HepG2 (cell line): ENCODE measurements at regions not wholly inside any gene's neighbourhood (a gene's known extent, or its start where the extent isn't known, plus 50 kb on each side); places are given as distances from the start of the nearest gene placed in this dataset.

Experiments used
- ATAC-seq: fragments of 200-7000 bp; cut with Tn5 transposase; 3 replicates; pipeline ENCODE4 v1.9.1; 2020; ENCODE audit warnings: mild to moderate bottlenecking, moderate library complexity
- BruUV-seq: library from RNA; stranded (reverse); fragments of 400-500 nt; replicated peaks from 2 replicates; lab custom pipeline; 2021; lab: Mats Ljungman, UMichigan
- CTCF ChIA-PET: fragments of 300-600 bp; formaldehyde crosslinking; extraction: SDS; loops from one replicate; lab custom pipeline; 2021; ENCODE audit warnings: low total read pairs, inconsistent platforms, low intra/inter-chr PET ratio; lab: Yijun Ruan, JAX
- POLR2A ChIA-PET: fragments of 350-600 bp; sonication (Branson Sonifier 250); formaldehyde crosslinking; loops from one replicate; lab custom pipeline; 2020; ENCODE audit warnings: antibody characterized with exemption, inconsistent platforms; lab: Yijun Ruan, JAX
- DNase-seq: peaks from one replicate; pipeline ENCODE4 v3.0.0-alpha.2; 2015; ENCODE audit warnings: low spot score
- FAIRE-seq: peaks from 3 replicates; lab custom pipeline; 2011; peaks lifted over from hg19 to GRCh38; lab: Jason Lieb, UNC
- H2AFZ ChIP-seq: one replicate; pipeline ENCODE4 v1.6.1; 2011; ENCODE audit warnings: low read length, inconsistent platforms
- H3K27ac ChIP-seq: fragments of 300-600 bp; 3 replicates; pipeline ENCODE4 v1.8.0; 2011; ENCODE audit warnings: mixed run types, mild to moderate bottlenecking, mixed read lengths, low read length, inconsistent platforms; ENCODE audit not compliant: insufficient read depth; ENCODE audit errors: extremely low read length
- H3K27me3 ChIP-seq, 2 experiments: fragments of 200-600 bp in 1 of 2; 2 replicates in 1 of 2; 3 replicates in 1 of 2; pipeline versions ENCODE4 v1.6.0 to v1.8.0; 2011; ENCODE audit warnings: low read length in 2 of 2, mild to moderate bottlenecking in 2 of 2, moderate library complexity in 2 of 2, inconsistent platforms in 1 of 2; ENCODE audit not compliant: insufficient read depth in 2 of 2, control insufficient read depth in 1 of 2
- H3K36me3 ChIP-seq, 2 experiments: fragments of 200-600 bp in 1 of 2; replicated peaks in 1 of 2; 2 replicates in 1 of 2; 3 replicates in 1 of 2; pipeline versions ENCODE4 v1.5.1 to v1.8.0; 2011; ENCODE audit warnings: low read length in 2 of 2, inconsistent platforms in 1 of 2; ENCODE audit not compliant: insufficient read depth in 2 of 2, control insufficient read depth in 1 of 2
- H3K4me1 ChIP-seq: 2 replicates; pipeline ENCODE4 v1.5.1; 2012; ENCODE audit warnings: low read length, inconsistent platforms; ENCODE audit not compliant: insufficient read depth
- H3K4me2 ChIP-seq: 2 replicates; pipeline ENCODE4 v1.6.0; 2011; ENCODE audit warnings: low read depth, low read length, inconsistent platforms
- H3K4me3 ChIP-seq, 3 experiments: fragments of 200-600 bp in 1 of 3; sonication (generic), shearing (Covaris generic) in 1 of 3; replicated peaks in 1 of 3; 2 replicates each; pipeline ENCODE4 v1.5.1; 2011 to 2016; ENCODE audit warnings: low read length in 3 of 3, inconsistent platforms in 2 of 3, low read depth in 2 of 3, mild to moderate bottlenecking in 2 of 3, control low read depth in 1 of 3, mixed read lengths in 1 of 3; ENCODE audit not compliant: insufficient read depth in 1 of 3
- H3K79me2 ChIP-seq: one replicate; pipeline ENCODE4 v1.6.1; 2011; ENCODE audit warnings: low read length, inconsistent platforms; ENCODE audit not compliant: insufficient read depth
- H3K9ac ChIP-seq: 2 replicates; pipeline ENCODE4 v1.6.0; 2011; ENCODE audit warnings: mild to moderate bottlenecking, low read depth, low read length, inconsistent platforms; ENCODE audit not compliant: insufficient read depth
- H3K9me3 ChIP-seq: 2 replicates; pipeline ENCODE4 v1.5.1; 2012; ENCODE audit warnings: mild to moderate bottlenecking, low read length
- H4K20me1 ChIP-seq: 2 replicates; pipeline ENCODE4 v1.6.0; 2011; ENCODE audit warnings: inconsistent platforms, mild to moderate bottlenecking, low read length, moderate library complexity; ENCODE audit not compliant: insufficient read depth
- ARNTL ChIP-seq: sonication (generic); formaldehyde crosslinking; IDR thresholded peaks from 2 replicates; pipeline ENCODE4 v1.4.0; 2020; ENCODE audit warnings: mild to moderate bottlenecking, missing genetic modification reagents
- CEBPB ChIP-seq: IDR thresholded peaks from 2 replicates; pipeline ENCODE4 v1.6.1; 2011; ENCODE audit warnings: low read depth, low read length, improper control_type of control experiment, borderline replicate concordance
- CEBPG ChIP-seq: IDR thresholded peaks from 2 replicates; pipeline ENCODE4 v1.6.1; 2016
- FOXJ3 ChIP-seq: sonication (generic); formaldehyde crosslinking; IDR thresholded peaks from 2 replicates; pipeline ENCODE4 v1.4.0; 2020; ENCODE audit warnings: missing genetic modification reagents, mild to moderate bottlenecking, borderline replicate concordance
- KAT8 ChIP-seq: IDR thresholded peaks from 2 replicates; pipeline ENCODE4 v1.6.1; 2016; ENCODE audit warnings: missing genetic modification reagents, missing compliant biosample characterization
- KDM5A ChIP-seq: fragments of 200-600 bp; sonication (generic); IDR thresholded peaks from 2 replicates; pipeline ENCODE4 v1.7.0; 2018; ENCODE audit warnings: antibody characterized with exemption, mild to moderate bottlenecking, low read length, borderline replicate concordance
- POGK ChIP-seq: sonication (generic); formaldehyde crosslinking; conservative IDR thresholded peaks from 2 replicates; pipeline ENCODE4 v1.8.0; 2022; ENCODE audit warnings: mild to moderate bottlenecking, moderate library complexity, missing genetic modification reagents
- RAD51 ChIP-seq: fragments of 450-650 bp; IDR thresholded peaks from 2 replicates; pipeline ENCODE4 v1.6.1; 2016; ENCODE audit warnings: borderline replicate concordance
- SNAI1 ChIP-seq: sonication (generic); formaldehyde crosslinking; IDR thresholded peaks from 2 replicates; pipeline ENCODE4 v1.5.0; 2020; ENCODE audit warnings: mild to moderate bottlenecking, missing genetic modification reagents, borderline replicate concordance
- YEATS4 ChIP-seq: sonication (generic); formaldehyde crosslinking; IDR thresholded peaks from 2 replicates; pipeline ENCODE4 v1.4.0; 2020; ENCODE audit warnings: missing genetic modification reagents, borderline replicate concordance
- ZNF263 ChIP-seq: sonication (generic); formaldehyde crosslinking; IDR thresholded peaks from 2 replicates; pipeline ENCODE4 v1.4.0; 2020; ENCODE audit warnings: missing genetic modification reagents
- ZNF350 ChIP-seq: sonication (generic); formaldehyde crosslinking; IDR thresholded peaks from 2 replicates; pipeline ENCODE4 v1.4.0; 2020; ENCODE audit warnings: mild to moderate bottlenecking, low read depth, missing genetic modification reagents, borderline replicate concordance
- ZNF550 ChIP-seq: sonication (generic); formaldehyde crosslinking; IDR thresholded peaks from 2 replicates; pipeline ENCODE4 v1.4.0; 2020; ENCODE audit warnings: mild to moderate bottlenecking, missing genetic modification reagents, borderline replicate concordance
- ZNF674 ChIP-seq: sonication (generic); formaldehyde crosslinking; IDR thresholded peaks from 2 replicates; pipeline ENCODE4 v1.5.0; 2020; ENCODE audit warnings: low read depth, mild to moderate bottlenecking, missing genetic modification reagents
- ZNF768 ChIP-seq: sonication (generic); formaldehyde crosslinking; IDR thresholded peaks from 2 replicates; pipeline ENCODE4 v1.4.0; 2020; ENCODE audit warnings: missing genetic modification reagents
- WGBS: methylation state at CpG from one replicate; pipeline ENCODE4 v1.1.6; 2017; ENCODE audit warnings: low lambda C conversion rate; 5-methylcytosine and 5-hydroxymethylcytosine counted together
- in situ Hi-C: cut with HindIII; loops from 2 replicates; pipeline ENCODE4 v1.10.0; 2017; ENCODE audit warnings: low pct_unique_long_range_greater_than_20kb; ENCODE audit not compliant: extremely low pct_ligation_motif_present
- intact Hi-C: fragments of 100-400 bp; cut with micrococcal nuclease; formaldehyde crosslinking; loops from one replicate; pipeline ENCODE4 v1.10.0; 2022; ENCODE audit not compliant: unreplicated experiment

DNA sequence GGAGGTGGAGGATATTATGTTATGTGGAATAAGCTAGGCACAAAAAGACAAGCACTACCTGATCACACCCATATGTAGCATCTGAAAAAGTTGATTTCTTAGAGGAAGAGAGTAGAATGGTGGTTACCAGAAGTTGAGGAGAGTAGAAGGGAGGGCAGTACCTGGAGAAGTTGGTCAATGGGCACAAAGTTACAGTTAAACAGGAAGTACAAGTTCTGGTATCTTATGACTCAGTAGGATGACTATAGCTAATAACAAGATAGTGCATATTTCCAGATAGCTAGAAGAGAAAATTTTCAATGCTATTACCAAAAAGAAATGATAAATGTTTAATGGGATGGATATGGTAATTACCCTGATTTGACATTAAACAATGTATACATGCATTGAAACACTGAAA is 686.7 kb downstream of the ISL1 start (continued):
- no peak for TF ChIP-seq ZNF350
- TF ChIP-seq ZNF550 (CRISPR knock-in tag), result no peak

- H3K9me3 ChIP-seq, result peaks cover 15% of the 10 kb centered on the region; the same call in 1 of the 2 replicates
- no peaks in the 10 kb centered on the region for H3K27me3 ChIP-seq
- 5% methylated on average over 5 of the region's 5 CpGs for WGBS
- FAIRE-seq (no peak), ATAC-seq (no peak), DNase-seq (no peak)
- H3K27ac ChIP-seq, result no peak overlapping the region
- TF ChIP-seq RAD51 (no peak), FOXJ3 (CRISPR knock-in tag) (no peak), SNAI1 (CRISPR knock-in tag) (no peak), KAT8 (CRISPR knock-in tag) (no peak), ZNF768 (CRISPR knock-in tag) (no peak), CEBPG (CRISPR knock-in tag) (peak; percentile 74), YEATS4 (CRISPR knock-in tag) (no peak), ARNTL (no peak), ZNF674 (CRISPR knock-in tag) (no peak), POGK (CRISPR knock-in tag) (no peak), KDM5A (no peak), CEBPB (peak; percentile 95), ZNF263 (CRISPR knock-in tag) (no peak)
- intact Hi-C loops, result no loop called here
- no peaks in the 10 kb centered on the region for H3K4me1 ChIP-seq
- H3K4me2 ChIP-seq, result no peak overlapping the region
- ChIA-PET CTCF (no interaction called here), POLR2A (no interaction called here)
- no peaks in the 10 kb centered on the region for H3K79me2 ChIP-seq
- no peak overlapping the region for H3K4me3 ChIP-seq
- no peaks in the 10 kb centered on the region for H3K36me3 ChIP-seq
- no TSS peak for BruUV-seq
- no peaks in the 10 kb centered on the region for H4K20me1 ChIP-seq
- in situ Hi-C loops, result no loop called here
- no peak overlapping the region for H2AFZ ChIP-seq
- H3K9ac ChIP-seq, result no peak overlapping the region
Measured at GRCh38 chr5:52073993-52074689, 690.9 kb downstream of the ISL1 start.
